HepG2 (cell line): ENCODE measurements at regions not wholly inside any gene's neighbourhood (a gene's known extent, or its start where the extent isn't known, plus 50 kb on each side); places are given as distances from the start of the nearest gene placed in this dataset.

Source experiments
- BRCA1 ChIP-seq: sonication (generic); formaldehyde crosslinking; IDR thresholded peaks from 2 replicates; pipeline ENCODE4 v1.4.0; 2020; ENCODE audit warnings: missing genetic modification reagents
- CBX5 ChIP-seq: sonication (generic); formaldehyde crosslinking; IDR thresholded peaks from 2 replicates; pipeline ENCODE4 v1.4.0; 2020; ENCODE audit warnings: missing genetic modification reagents, borderline replicate concordance
- CEBPB ChIP-seq: IDR thresholded peaks from 2 replicates; pipeline ENCODE4 v1.6.1; 2011; ENCODE audit warnings: low read depth, low read length, improper control_type of control experiment, borderline replicate concordance
- CEBPZ ChIP-seq: IDR thresholded peaks from 2 replicates; pipeline ENCODE4 v1.6.1; 2012; ENCODE audit warnings: low read length, improper control_type of control experiment
- CREB1 ChIP-seq, 2 experiments: fragments of 450-650 bp in 1 of 2; IDR thresholded peaks; 2 replicates each; pipeline ENCODE4 v1.6.1; 2016 to 2017; ENCODE audit warnings: control low read depth in 1 of 2, mild to moderate bottlenecking in 1 of 2, missing compliant biosample characterization in 1 of 2, missing genetic modification characterization in 1 of 2
- CTCF ChIP-seq: sonication (generic); formaldehyde crosslinking; IDR thresholded peaks from 2 replicates; pipeline ENCODE4 v1.5.0; 2020; ENCODE audit warnings: mild to moderate bottlenecking, missing genetic modification reagents, moderate library complexity
- EP300 ChIP-seq, 3 experiments: sonication (generic) in 1 of 3; formaldehyde crosslinking in 1 of 3; IDR thresholded peaks; 2 replicates each; pipeline versions ENCODE4 v1.5.1 to v1.6.1; 2011 to 2020; ENCODE audit warnings: low read depth in 2 of 3, low read length in 2 of 3, borderline replicate concordance in 1 of 3, improper control_type of control experiment in 1 of 3, mild to moderate bottlenecking in 1 of 3, missing genetic modification reagents in 1 of 3, moderate library complexity in 1 of 3
- EZH2 ChIP-seq: conservative IDR thresholded peaks from 2 replicates; pipeline ENCODE4 v1.6.1; 2012; ENCODE audit warnings: mild to moderate bottlenecking, low read depth, low read length, moderate library complexity
- IRF9 ChIP-seq: sonication (generic); formaldehyde crosslinking; IDR thresholded peaks from 2 replicates; pipeline ENCODE4 v1.8.0; 2022; ENCODE audit warnings: missing genetic modification reagents, mild to moderate bottlenecking, borderline replicate concordance
- JUND ChIP-seq: sonication (generic); formaldehyde crosslinking; IDR thresholded peaks from 2 replicates; pipeline ENCODE4 v1.8.0; 2022; ENCODE audit warnings: mild to moderate bottlenecking, missing genetic modification reagents
- KDM5A ChIP-seq: fragments of 200-600 bp; sonication (generic); IDR thresholded peaks from 2 replicates; pipeline ENCODE4 v1.7.0; 2018; ENCODE audit warnings: antibody characterized with exemption, mild to moderate bottlenecking, low read length, borderline replicate concordance
- KLF12 ChIP-seq: sonication (generic); formaldehyde crosslinking; IDR thresholded peaks from 2 replicates; pipeline ENCODE4 v1.4.0; 2020; ENCODE audit warnings: missing genetic modification reagents, borderline replicate concordance
- NFAT5 ChIP-seq: sonication (generic); formaldehyde crosslinking; IDR thresholded peaks from 2 replicates; pipeline ENCODE4 v1.4.0; 2020; ENCODE audit warnings: missing genetic modification reagents
- ZFP36L2 ChIP-seq: sonication (generic); formaldehyde crosslinking; IDR thresholded peaks from 2 replicates; pipeline ENCODE4 v1.4.0; 2020; ENCODE audit warnings: missing genetic modification reagents

- no peak for TF ChIP-seq CBX5 (CRISPR knock-in tag)
- no peak for TF ChIP-seq EP300 (IDR thresholded peaks at IDR 0.05; ENCODE audit: low read depth in 2 of 2, low read length in 2 of 2)
- TF ChIP-seq EP300 (CRISPR knock-in tag; IDR thresholded peaks at IDR 0.05; ENCODE audit: borderline replicate concordance) = no peak
- no peak for TF ChIP-seq EZH2
- TF ChIP-seq CTCF = no peak
- no peak for TF ChIP-seq CREB1 (IDR thresholded peaks at IDR 0.05)
- TF ChIP-seq CREB1 (CRISPR knock-in tag; IDR thresholded peaks at IDR 0.05) = no peak
- TF ChIP-seq KDM5A = no peak
- TF ChIP-seq CEBPB = no peak
- TF ChIP-seq BRCA1 (CRISPR knock-in tag) = no peak
- no peak for TF ChIP-seq KLF12
- TF ChIP-seq IRF9 (CRISPR knock-in tag) = no peak
- TF ChIP-seq ZFP36L2 (CRISPR knock-in tag) = no peak
- TF ChIP-seq JUND (CRISPR knock-in tag) = no peak
- no peak for TF ChIP-seq NFAT5
- no peak for TF ChIP-seq CEBPZ
These were observed 554.6 kb upstream of the NCAM2 start for GRCh38 chr21:20443558-20444155.
